CD4-positive, alpha-beta T cell (primary cell): ENCODE measurements at regions not wholly inside any gene's neighbourhood (a gene's known extent, or its start where the extent isn't known, plus 50 kb on each side); places are given as distances from the start of the nearest gene placed in this dataset.

Source experiments
- ATAC-seq: fragments of 200-7000 bp; cut with Tn5 transposase; one replicate; pipeline ENCODE4 v1.10.0; 2022; ENCODE audit warnings: mild to moderate bottlenecking; ENCODE audit not compliant: poor library complexity
- CTCF ChIA-PET: fragments of 350-600 bp; sonication (Branson Sonifier 250); formaldehyde crosslinking; loops from one replicate; lab custom pipeline; 2021; ENCODE audit warnings: antibody characterized with exemption, inconsistent platforms; lab: Charles Lee
- POLR2A ChIA-PET: fragments of 350-600 bp; sonication (Branson Sonifier 250); formaldehyde crosslinking; loops from one replicate; lab custom pipeline; 2021; ENCODE audit warnings: antibody characterized with exemption, inconsistent platforms; lab: Charles Lee
- DNase-seq, 14 experiments: peaks; one replicate each; pipeline ENCODE4 v3.0.0-alpha.2; 2013 to 2020; ENCODE audit warnings: mixed read lengths in 2 of 14
- H3K27ac ChIP-seq, 2 donors: one replicate each; pipeline versions ENCODE4 v1.5.1 to v1.7.0; 2013; ENCODE audit warnings: low read length in 2 of 2, low read depth in 1 of 2, mild to moderate bottlenecking in 1 of 2
- H3K27me3 ChIP-seq, 2 experiments: 1 replicate in 1 of 2; 2 replicates in 1 of 2; pipeline versions ENCODE4 v1.6.1 to v1.7.0; 2013; ENCODE audit warnings: low read length in 2 of 2, control low read depth in 1 of 2, mild to moderate bottlenecking in 1 of 2, moderate library complexity in 1 of 2; ENCODE audit not compliant: insufficient read depth in 2 of 2, control insufficient read depth in 1 of 2
- H3K36me3 ChIP-seq: one replicate; pipeline ENCODE4 v1.6.1; 2013; ENCODE audit warnings: low read length, control low read depth; ENCODE audit not compliant: insufficient read depth
- H3K4me1 ChIP-seq: one replicate; pipeline ENCODE4 v1.6.1; 2013; ENCODE audit warnings: low read length, control low read depth; ENCODE audit not compliant: insufficient read depth
- H3K4me3 ChIP-seq: one replicate; pipeline ENCODE4 v1.5.1; 2013; ENCODE audit warnings: mild to moderate bottlenecking, low read length, moderate library complexity
- H3K9me3 ChIP-seq, 2 experiments: 1 replicate in 1 of 2; 2 replicates in 1 of 2; pipeline versions ENCODE4 v1.6.1 to v1.7.0; 2013; ENCODE audit warnings: low read length in 2 of 2, mild to moderate bottlenecking in 2 of 2, control low read depth in 1 of 2, moderate library complexity in 1 of 2; ENCODE audit not compliant: control insufficient read depth in 1 of 2, insufficient read depth in 1 of 2
- H3K27ac Mint-ChIP-seq: one replicate; pipeline ENCODE4 v1.8.0; 2020; ENCODE audit warnings: mixed read lengths
- H3K27me3 Mint-ChIP-seq: one replicate; pipeline ENCODE4 v1.8.0; 2021; ENCODE audit warnings: mixed read lengths
- H3K36me3 Mint-ChIP-seq: one replicate; pipeline ENCODE4 v1.8.0; 2021; ENCODE audit warnings: low read depth, mixed read lengths
- H3K4me1 Mint-ChIP-seq: one replicate; pipeline ENCODE4 v1.8.0; 2021; ENCODE audit warnings: low read depth, mixed read lengths
- H3K4me3 Mint-ChIP-seq: one replicate; pipeline ENCODE4 v1.8.0; 2020; ENCODE audit warnings: mild to moderate bottlenecking, mixed read lengths
- H3K9me3 Mint-ChIP-seq: one replicate; pipeline ENCODE4 v1.8.0; 2020; ENCODE audit warnings: mixed read lengths
- intact Hi-C, 2 experiments: fragments of 100-400 bp; cut with DNase I in 1 of 2; cut with micrococcal nuclease in 1 of 2; formaldehyde crosslinking; loops; one replicate each; pipeline versions ENCODE4 v1.15.1 to v1.9.0; 2023 to 2025; cut with DNase I, micrococcal nuclease
- TF ChIP-seq, protein P1 (sequence below): fragments of 200-600 bp; IDR thresholded peaks from one replicate; pipeline ENCODE4 v1.8.0; 2022; ENCODE audit warnings: antibody characterized with exemption, mild to moderate bottlenecking

DNA sequence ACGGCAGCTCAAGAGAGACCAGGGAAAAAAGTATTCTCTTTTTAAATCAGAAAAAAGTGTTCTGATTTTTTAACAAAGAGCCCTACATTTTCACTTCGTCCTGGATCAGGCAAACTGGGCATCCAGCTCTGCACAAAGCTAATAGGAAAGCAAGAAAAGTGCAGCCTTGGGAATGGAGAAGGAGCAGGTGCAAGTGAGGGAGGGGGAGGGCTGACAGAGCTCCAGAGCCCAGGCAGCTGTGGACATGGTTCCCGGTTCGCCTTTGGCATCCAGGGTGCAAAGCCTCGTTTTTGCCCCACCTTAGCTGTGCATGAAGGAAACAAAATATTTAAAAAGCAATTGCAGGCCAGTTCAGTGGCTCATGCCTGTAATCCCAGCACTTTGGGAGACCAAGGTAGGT is 82.2 kb downstream of the FAM124B start:
- Histone ChIP-seq H3K4me3 (no peak overlapping the region), H3K36me3 (no peaks in the 10 kb centered on the region), H3K27ac (no peak overlapping the region), H3K27me3 (peaks cover 9 to 10% of the 10 kb centered on the region in 2 experiments), H3K4me1 (no peaks in the 10 kb centered on the region), H3K9me3 (no peaks in the 10 kb centered on the region)
- DNase-seq (no peak), ATAC-seq (no peak)
- Mint-ChIP-seq H3K27ac (no peak overlapping the region), H3K4me1 (no peaks in the 10 kb centered on the region), H3K36me3 (no peaks in the 10 kb centered on the region), H3K4me3 (no peak overlapping the region), H3K9me3 (no peaks in the 10 kb centered on the region), H3K27me3 (peaks cover 51% of the 10 kb centered on the region)
- POLR2A ChIA-PET = interaction anchor here (0.9 kb wide), 1 partner anchor 281 kb away, joined by 3 read pairs; no protein-coding TSS in a partner anchor
- TF ChIP-seq, protein P1, sequence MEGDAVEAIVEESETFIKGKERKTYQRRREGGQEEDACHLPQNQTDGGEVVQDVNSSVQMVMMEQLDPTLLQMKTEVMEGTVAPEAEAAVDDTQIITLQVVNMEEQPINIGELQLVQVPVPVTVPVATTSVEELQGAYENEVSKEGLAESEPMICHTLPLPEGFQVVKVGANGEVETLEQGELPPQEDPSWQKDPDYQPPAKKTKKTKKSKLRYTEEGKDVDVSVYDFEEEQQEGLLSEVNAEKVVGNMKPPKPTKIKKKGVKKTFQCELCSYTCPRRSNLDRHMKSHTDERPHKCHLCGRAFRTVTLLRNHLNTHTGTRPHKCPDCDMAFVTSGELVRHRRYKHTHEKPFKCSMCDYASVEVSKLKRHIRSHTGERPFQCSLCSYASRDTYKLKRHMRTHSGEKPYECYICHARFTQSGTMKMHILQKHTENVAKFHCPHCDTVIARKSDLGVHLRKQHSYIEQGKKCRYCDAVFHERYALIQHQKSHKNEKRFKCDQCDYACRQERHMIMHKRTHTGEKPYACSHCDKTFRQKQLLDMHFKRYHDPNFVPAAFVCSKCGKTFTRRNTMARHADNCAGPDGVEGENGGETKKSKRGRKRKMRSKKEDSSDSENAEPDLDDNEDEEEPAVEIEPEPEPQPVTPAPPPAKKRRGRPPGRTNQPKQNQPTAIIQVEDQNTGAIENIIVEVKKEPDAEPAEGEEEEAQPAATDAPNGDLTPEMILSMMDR = no peak
- intact Hi-C loops = no loop called here
- CTCF ChIA-PET = no interaction called here

DNA sequence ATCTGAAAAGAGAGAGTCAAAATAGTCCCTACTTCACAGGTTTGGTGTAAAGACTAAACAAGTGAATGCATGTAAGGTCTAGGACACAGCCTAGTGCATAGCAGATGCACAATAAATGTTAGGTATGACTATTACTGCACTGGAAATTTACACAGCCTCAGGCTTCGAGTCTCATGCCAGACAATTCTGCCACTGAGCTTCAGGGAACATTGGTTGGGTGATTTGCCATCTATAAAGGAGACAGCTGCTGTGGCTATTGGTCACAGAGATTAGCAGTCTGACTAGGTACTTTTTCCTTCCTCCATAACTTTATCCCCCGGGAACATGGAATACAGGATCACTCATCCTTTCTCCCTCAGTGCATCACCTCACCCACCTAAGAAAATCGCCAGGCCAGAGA is 89.2 kb downstream of the FAM124B start:
- intact Hi-C loops = no loop called here
- Histone ChIP-seq H3K27ac (no peak overlapping the region), H3K36me3 (no peaks in the 10 kb centered on the region), H3K4me1 (no peaks in the 10 kb centered on the region), H3K4me3 (no peak overlapping the region), H3K27me3 (peaks cover 8 to 9% of the 10 kb centered on the region in 2 experiments), H3K9me3 (no peaks in the 10 kb centered on the region)
- DNase-seq (no peak), ATAC-seq (no peak)
- TF ChIP-seq, protein P1 = no peak
- peaks cover 47% of the 10 kb centered on the region for H3K27me3 Mint-ChIP-seq
- no peaks in the 10 kb centered on the region for H3K4me1 Mint-ChIP-seq
- no peaks in the 10 kb centered on the region for H3K9me3 Mint-ChIP-seq
- POLR2A ChIA-PET = no interaction called here
- CTCF ChIA-PET = no interaction called here
- no peaks in the 10 kb centered on the region for H3K36me3 Mint-ChIP-seq
- H3K27ac Mint-ChIP-seq = no peak overlapping the region
- H3K4me3 Mint-ChIP-seq = no peak overlapping the region

DNA sequence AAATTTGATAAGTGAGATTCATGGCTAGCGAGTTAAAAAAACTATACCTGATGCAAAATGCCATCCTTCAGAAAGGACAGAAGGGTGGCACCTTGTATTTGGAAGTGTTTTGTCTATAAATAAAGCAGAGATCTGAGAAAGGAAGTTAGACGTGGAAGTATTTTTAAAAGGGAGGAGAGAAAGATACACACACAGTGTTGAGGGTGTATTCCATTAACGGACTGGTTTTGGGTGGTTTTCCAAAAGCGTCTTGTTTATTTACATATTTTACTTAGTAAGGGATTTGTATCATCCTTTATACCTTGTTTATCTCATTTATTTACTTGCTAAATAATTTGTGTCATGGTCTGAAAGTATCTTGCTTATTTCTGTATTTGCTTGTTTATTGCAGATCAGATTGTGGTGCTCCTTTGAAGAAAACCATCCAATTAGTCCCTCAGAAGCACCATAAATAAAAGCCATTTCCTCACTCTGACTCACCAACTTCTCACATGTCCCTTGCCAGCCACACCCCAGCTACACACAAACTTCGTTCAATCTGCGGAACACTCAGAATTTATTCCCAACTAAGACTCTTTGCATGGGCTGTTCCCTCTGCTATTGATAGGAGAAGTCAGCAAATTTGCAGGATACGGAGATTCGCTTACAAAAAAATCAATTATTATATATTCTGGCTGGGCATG is 90.8 kb downstream of the FAM124B start:
- DNase-seq (no peak), ATAC-seq (no peak)
- intact Hi-C loops = no loop called here
- H3K4me3 Mint-ChIP-seq = no peak overlapping the region
- no peaks in the 10 kb centered on the region for H3K4me1 Mint-ChIP-seq
- H3K27me3 ChIP-seq = peaks cover 6 to 12% of the 10 kb centered on the region in 2 experiments
- peaks cover 36% of the 10 kb centered on the region for H3K27me3 Mint-ChIP-seq
- POLR2A ChIA-PET = no interaction called here
- no peak overlapping the region for H3K27ac Mint-ChIP-seq
- no peak overlapping the region for H3K4me3 ChIP-seq
- no peaks in the 10 kb centered on the region for H3K9me3 ChIP-seq
- no peak overlapping the region for H3K27ac ChIP-seq
- CTCF ChIA-PET = no interaction called here
- H3K9me3 Mint-ChIP-seq = no peaks in the 10 kb centered on the region
- TF ChIP-seq, protein P1 = no peak
- no peaks in the 10 kb centered on the region for H3K4me1 ChIP-seq
- H3K36me3 ChIP-seq = no peaks in the 10 kb centered on the region
- H3K36me3 Mint-ChIP-seq = no peaks in the 10 kb centered on the region
